CD4-positive, alpha-beta T cell treated with Interleukin-2 at 100 ng/mL for 4 hours (primary cell): ENCODE measurements at regions not wholly inside any gene's neighbourhood (a gene's known extent, or its start where the extent isn't known, plus 50 kb on each side); places are given as distances from the start of the nearest gene placed in this dataset.

Experiments
- DNase-seq: peaks from one replicate; pipeline ENCODE4 v3.0.0-alpha.2; 2020; ENCODE audit warnings: low spot score

DNA sequence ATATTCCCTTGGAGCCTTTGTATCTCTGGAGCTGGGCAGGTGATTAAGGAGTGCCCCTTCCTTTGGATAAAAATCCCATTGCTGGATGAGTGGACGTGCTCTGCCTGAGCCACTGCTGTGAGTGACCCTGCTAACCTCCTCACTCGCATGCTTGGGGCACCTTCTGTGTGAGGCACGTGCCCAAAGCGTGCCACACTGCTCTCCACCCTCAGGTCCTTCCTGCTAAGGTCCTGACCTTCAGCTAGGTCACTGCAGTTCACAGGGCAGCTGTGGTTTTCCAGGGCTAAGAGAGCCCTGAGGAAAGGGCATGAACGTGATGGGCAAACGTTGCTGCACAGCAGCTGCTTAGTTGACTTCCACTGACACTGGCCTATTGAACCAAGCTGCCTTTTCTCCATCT, 204.4 kb upstream of the COBL start:
- DNase-seq, result no peak

DNA sequence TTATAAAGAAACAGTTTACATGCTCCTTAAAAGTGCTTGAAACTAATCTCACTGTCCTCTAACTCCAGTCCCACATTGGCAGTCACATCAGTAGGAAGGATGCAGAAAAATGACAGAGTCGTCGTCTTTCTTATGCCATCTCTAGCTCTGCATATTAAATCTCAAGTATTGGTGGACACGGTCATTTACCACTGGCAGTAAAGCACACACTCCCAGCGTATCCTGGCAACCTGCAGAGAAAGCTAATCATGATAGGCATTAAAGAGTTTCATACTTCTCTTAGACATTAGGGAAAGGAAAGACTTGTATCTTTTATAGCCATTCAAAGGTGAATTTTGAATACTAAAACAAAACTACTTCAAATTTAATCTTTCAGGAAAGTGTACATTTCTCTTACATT, 202.0 kb upstream of the COBL start:
- DNase-seq, result no peak

DNA sequence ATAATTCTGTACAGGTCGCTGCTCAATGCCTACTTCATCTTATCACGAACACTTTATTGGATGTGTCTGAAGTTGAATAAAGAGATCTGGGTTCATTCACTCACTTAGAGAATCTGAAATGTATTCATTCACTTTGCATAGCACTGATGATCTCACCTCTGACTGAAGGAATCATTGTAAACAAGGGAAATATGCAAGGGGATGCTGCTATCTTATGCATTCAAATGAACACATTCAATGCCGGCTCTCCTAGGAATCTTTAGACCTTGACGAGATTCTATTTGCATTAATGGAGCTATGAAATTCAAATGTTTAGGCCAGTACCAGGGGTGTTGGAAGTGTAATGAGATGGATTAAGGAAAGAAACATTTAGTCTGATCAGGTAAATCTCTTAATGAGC, 200.6 kb upstream of the COBL start:
- DNase-seq, result no peak

DNA sequence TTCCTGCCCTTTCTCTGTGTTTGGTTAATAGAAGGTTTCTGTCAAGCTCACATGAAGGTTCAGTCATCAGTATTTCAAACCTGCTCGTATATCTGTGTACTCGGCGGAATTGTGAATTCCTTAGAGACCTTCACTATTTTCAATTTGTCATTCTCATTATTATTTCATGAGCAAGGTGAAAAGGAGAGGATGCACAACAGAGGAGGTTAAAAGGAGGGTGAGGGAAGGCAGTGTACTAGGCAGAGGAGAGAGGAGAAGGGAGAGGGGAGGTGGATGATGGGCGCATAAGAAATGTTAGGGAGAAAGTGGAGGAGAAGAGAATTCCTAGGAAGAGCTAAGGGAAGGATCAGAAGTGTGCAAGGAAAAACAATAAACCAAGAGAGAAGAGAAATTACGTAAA, 185.0 kb upstream of the COBL start:
- DNase-seq, result no peak

DNA sequence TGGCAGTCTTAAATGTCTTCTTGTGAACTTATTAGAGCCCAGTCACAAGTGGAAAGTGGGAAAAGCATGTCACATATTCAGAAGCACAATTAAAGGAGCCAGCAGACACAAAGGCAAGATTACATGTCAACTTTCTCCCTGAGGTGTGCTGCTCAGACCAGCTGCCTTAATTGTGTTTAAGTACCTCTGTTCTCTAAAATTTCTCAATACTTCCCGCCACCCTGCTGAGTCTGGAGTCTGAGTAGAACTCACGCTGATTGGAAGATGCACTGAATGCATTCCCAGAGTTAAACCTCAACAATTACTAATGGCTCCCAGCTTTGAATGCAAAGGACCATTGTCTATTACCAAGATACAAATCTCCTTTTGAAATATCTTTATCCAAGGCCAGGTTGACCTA, 166.4 kb upstream of the COBL start:
- no peak for DNase-seq

DNA sequence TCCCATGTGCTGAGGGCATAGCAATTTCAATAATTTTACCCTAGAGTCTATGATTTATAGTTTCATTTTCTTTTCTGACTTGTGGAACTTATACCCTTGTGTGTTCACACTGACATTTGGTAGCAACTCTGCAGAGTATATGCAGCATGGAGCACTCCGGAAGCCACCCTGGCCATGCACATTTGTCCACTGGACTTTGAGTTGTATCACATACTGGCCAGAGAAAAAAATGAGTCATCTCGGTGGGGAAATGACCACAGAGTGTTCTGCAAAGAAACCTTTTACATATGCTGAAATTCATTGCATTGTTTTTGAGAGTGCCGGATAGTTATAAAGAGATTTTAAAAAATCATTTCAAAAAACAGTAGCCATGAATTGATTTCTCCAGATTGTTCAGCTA, 164.8 kb upstream of the COBL start:
- no peak for DNase-seq

DNA sequence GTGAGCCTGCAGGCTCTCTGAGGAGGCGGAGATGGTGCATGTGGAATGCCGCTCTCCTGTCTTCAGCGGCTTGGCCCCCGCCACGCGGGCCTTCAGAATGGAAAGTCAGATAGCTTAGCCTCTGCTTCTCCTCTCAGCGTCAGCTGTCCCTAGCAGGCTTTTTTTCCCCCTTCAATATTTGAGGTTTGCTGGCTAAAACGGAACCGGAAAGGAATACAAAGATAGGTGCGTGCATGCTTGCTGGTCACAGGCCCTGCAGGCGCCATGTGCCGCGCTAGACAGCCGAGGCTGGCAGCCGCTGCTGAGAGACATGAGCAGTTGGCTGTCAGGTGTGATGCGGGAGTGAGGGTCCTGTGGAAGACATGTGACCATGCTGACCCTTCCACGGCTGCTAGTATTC, 161.2 kb upstream of the COBL start:
- no peak for DNase-seq

DNA sequence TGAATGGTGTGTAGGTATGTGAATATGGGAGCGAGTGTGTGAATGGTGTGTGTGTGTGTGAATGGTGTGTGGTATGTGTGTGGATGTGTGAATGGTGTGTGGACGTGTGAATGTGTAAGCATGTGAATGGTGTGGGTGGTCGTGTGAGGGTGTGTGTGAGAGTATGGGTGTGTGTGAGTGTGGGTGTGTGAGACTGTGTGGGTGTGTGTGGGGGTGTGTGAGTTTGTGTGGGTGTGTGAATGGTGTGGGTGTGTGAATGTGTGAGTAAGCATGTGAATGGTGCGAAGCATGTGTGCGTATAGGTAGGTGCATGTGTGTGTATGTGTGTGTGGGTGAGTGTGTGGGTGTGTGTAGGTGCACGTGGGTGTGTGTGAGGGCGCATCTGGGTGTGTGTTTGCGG, 160.7 kb upstream of the COBL start:
- no peak for DNase-seq

DNA sequence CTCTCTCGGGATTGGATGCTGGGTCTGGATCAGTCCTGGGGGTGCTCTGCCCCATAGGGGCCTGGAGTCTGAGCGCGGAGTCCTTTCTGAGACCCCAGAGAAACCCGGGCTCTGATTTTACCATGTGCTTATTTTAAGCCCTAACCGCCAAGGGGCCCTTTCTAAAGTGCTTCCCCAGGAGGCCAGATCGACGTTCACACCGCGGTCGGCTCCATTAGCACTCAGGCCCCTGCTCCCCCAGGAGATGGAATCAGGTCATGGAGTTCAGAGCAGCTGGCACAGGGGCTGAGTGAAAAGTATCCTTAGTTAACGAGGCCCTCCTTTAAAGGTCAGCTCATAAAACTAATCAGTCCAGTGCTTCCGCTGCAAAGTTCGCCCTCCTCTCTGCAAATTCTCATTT, 159.4 kb upstream of the COBL start:
- no peak for DNase-seq

DNA sequence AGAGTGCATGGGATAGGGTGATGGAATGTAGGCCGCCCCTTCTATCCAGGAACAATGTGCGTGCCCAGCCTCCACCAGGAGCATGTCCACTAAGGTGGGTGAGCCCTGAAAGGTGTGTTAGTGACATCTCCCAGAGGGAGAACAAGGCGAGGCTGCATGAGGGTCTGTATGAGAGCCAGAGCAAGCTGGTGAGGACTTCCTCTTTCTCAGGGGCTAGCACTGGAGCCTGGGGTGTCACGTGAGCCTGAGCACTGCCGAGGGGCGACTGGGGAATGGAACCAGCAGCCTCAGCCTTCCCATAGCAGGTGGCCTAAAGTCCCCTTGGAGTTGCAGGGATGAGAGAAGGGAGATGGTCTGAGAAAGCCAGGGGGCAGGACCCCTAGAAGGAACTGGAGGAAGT, 156.3 kb upstream of the COBL start:
- no peak for DNase-seq

DNA sequence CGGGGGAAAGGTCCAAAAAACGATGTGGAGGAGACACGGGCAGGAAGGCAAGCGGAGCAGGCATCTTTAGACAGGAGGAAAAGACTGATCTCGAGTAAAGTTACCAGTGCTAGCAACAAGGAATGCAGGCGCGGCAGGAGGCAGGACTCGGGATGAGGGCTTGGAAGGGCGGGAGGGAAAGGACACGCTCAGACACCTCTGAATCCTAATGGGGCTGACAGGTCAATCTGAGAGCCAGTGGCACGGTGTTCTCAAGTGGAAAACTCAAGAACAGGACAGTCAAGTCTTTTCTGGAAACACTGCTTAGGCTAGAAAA, 155.3 kb upstream of the COBL start:
- no peak for DNase-seq

DNA sequence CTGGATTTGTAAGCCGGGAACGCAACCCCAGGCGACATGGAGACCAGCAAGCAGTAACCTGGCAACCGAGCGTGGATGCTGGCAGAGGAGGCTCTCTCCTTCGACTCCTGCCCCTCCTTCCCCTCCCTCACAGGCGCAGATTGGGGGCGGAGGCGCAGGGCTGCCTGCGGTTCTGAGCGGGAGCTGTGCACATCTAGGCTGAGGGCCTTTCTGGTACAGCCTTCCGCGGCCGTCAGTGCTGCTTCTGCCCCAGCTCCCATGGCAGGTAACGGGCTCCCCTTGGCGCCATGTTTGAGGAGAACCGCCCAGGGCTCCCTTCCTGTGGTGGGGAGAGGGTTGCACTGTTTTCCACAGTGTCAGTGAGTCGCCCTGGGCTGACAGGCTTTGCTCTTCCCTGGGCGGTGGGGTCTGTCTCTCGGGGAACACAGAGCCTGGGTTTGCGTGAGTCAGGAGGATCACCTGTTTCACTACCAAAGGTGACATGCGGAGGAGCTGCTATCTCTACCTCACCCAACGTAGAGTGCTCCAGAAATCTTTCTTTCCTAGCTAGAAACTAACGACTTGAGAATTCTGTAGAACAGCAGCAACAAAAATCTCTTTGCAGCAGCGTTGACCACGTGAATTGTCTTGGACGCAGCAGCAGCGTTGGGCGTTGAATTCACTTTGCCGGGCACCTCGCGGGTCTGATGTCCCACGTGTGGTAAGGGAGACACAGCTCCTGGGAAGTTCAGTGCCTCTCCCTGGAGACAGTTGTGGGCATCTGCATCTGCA, 154.8 kb upstream of the COBL start:
- no peak for DNase-seq

DNA sequence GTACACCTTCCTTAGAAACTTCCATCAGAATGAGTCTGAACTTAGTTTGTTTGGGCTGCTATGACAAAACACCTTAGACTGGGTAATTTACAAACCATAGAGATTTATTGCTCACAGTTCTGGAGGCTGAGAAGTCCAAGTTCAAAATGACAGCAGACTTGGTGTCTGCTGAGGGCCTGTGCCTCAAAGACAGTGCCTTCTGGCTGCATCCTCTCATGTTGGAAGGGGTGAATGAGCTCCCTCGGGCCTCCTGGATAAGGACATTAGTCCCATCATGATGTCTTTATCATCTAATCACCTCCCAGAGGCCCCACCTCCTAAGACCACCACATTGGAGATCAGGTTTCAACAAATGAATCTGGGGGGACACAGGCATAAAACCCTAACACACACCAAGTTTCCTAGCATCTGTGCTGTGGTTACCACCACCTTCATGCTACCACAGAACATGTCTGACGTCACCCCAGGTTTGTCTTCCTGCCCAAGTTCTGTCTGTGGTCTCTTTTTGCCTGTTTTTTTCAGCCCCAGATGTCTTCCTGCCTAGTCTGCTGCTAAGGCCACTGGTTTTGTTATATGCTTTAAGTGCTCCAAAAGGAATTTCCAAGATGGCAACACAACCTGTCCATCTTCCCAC, 150.9 kb upstream of the COBL start:
- no peak for DNase-seq

DNA sequence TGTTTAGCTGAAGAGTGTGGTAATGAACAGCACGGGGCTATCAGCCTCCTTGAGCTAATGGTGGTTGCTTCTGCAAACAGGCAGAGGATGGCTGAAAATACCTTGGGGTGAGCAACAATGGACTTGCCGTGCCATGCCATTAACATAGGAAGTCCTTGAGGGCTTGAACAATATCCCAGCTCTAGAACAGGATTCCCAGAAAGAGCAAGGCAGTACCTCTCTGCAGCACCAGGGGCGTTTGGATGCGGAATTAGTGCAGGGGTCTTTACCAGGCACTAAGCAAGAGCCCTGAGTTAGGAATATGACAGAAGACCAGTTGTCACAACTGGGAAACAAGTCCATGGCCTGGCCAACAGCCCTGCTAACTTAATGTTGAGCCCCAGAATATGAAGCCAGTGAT, 143.2 kb upstream of the COBL start:
- DNase-seq, result no peak

DNA sequence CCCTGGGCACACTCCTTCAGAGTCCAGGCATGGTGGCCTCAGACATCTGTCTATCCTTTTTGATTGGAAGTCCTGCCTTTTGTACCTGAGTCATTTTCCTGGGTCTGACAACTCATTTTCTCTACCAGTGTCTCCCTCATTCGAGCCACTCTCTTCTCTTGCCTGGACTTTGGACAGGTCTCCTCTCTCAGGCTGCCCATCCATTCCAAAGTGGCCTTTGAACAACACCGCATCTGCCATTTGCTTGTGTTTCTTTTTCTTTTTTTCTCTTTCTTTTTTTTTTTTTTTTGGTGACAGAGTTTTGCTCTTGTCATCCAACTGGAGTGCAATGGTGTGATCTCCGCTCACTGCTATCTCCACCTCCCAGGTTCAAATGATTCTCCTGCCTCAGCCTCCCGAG, 142.1 kb upstream of the COBL start:
- DNase-seq, result no peak

DNA sequence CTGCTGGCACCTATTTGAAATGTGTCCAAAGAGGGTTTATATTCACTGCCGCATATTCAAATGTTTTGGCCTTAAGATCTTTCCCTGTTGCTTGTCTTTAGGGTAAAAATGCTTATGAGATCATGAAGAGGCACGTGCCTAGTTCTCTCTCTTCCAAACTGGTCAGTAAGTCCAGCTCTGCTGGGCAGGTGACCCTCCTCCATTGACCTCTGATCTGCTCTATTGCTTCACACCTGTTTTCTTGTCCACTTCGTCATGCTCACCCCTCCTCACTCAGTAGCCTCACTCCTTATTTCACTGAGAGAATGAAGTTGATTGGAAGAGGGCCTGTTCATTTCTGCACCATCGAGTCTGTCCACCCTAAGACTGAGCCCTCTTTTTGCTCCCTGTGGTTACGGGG, 140.5 kb upstream of the COBL start:
- no peak for DNase-seq

DNA sequence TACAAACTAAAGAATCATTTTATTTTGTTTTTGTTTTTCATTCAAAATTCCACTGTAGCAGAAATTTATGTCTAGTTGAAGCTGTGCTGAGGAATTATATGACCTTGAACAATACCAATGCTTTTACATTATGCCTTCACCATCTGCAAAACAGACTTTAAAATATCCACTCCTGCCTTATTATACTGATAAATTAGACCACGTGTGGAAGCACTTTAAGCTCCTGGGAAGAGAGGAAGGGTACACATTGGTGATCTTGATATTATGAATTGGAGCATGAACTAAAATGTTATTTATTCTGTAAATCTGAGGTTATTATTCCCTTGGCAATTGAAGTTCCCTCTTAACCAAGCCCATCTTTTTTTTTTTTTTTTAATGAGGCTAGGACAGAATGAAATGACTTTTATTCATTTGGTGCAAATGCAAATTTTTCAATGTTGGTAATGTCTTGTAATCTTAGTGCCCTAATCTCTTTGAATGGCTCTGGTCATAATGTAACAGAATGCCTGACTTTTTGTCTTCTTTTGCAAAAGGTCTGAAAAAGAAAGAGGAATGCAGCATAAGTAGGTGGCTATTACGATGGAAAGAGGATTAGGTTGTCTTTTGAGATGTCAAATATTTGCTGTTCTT, 139.9 kb upstream of the COBL start:
- DNase-seq, result no peak

DNA sequence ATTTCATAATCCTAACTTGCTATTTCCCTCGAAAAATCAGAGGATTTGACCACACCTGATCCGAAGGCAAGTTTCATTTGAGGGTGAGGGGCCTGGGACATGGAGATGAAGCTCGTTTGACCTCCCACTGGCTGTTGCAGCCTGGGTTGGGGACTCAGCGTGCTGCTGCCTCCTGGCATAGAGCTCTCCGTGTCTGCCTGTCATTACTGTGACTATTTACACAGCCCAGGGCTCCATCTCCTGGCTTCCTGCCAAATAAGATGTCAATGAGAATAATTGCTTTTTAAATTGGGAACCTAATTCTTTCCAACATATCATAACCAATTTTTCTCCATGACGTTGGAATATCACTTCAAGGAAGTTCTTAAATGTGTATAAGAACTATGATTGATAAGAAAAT, 139.3 kb upstream of the COBL start:
- DNase-seq, result no peak

DNA sequence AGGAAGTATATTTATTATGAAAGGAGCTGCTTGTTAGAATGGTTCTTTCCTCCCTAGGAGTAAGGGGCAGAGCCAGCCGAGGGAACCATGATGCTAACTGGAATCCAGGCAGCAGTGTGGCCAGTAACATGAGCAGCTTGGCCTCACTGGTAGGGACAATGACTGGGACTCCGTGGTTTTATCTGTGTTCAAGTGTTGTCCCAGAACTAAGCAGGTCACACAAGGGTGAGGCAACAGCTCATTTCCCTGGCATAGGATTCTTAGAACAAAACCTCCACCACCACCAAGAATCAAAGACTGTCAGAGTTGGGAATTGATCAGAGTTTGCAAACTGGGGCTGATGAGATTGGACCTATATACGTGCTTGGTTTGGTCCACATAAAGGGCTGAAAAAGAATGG, 138.9 kb upstream of the COBL start:
- DNase-seq, result no peak

DNA sequence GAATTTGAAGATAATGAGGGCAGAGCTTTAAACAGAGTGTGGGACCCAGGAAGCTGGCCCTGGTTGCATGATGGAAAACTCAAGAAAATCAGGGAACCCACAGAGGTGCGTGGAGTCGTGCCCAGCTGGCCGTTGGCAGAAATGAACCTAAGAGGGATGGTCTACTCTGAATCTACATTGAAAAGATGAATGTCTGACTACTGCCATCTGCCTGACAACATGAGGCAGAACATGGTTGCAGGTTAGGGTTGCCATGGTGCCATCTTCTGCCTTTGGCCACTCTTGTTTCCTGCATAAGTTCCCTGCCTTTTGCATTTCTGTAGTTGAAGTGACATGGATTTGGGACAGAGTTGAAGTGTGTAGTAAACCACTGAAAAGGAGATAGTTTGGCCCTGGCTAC, 138.5 kb upstream of the COBL start:
- no peak for DNase-seq

DNA sequence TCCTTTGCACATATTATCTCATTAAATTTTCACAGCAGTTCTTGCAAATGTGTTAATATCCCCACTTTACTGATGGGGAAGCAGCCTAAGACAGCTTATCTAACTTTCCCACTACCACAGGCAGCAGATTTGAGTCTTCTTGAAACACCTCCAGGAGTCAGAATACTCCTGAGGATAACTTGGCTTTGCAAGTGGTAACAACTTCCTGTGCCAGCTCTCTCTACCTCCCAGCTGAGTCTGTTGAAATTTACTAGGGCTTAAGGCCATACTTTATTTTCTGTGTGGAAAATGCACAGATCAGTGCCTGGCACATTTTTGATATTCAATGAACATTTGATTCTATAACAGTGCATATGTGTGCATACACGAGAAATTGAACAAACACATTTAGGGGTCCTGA, 136.1 kb upstream of the COBL start:
- no peak for DNase-seq

DNA sequence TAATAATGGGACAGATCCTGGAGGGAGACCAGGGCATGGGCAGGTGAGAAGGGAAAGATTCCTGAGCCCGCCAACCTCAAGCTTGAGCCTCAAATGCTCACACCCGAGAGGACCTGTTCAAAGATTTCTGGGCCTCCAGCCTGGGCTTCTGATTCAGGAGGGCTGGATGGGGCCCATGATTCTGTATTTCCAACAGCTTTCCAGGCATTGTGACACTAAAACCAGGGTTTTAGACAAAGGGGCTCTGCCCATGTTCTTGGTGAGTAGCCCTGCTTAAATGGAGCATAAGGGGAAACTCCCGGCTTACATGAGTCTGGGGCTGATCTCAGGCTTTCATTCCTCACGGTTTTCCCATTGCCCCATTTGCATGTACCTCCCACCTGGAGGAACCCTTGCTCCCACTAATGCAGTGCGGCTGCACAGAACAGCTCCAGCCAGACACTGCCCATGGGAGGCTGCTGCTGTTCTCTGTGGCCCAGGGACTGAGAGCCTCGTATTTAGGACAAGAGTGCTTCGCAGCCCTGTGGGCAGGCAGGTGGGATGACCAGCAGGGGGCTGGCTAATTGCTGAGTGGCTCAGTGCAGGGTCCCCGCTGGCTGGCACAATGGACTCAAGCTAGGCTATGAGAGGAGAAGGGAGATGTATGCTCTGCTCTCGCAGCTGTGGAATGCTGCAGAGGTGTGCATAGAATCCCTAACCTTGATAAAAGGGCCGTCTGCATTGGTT, 135.3 kb upstream of the COBL start:
- DNase-seq, result no peak

DNA sequence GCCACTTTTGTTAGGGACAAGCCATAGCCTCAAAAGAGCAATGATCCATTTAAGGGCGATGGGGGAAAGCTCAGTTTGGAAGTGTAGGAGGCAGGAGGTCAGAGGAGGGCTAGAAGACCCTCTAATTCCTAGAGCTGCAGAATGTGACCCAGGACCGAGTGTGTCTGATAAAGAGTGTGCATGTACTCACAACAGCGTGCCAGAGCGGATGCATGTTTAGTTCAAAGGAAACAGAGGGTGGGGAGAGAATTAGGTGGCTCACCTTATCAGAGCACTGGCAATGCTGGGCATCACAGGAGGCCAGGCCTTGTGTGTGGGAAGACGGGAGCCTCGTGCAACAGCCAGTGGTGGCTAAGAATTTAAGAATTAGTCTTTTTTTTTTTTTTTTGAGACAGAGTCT, 133.9 kb upstream of the COBL start:
- DNase-seq, result no peak
